NCI-H1105 (cell line): ENCODE measurements at regions not wholly inside any gene's neighbourhood (a gene's known extent, or its start where the extent isn't known, plus 50 kb on each side); places are given as distances from the start of the nearest gene placed in this dataset.

Source experiments
- DNase-seq: peaks from one replicate; lab custom pipeline; 2025; lab: John Stamatoyannopoulos, UW

DNA sequence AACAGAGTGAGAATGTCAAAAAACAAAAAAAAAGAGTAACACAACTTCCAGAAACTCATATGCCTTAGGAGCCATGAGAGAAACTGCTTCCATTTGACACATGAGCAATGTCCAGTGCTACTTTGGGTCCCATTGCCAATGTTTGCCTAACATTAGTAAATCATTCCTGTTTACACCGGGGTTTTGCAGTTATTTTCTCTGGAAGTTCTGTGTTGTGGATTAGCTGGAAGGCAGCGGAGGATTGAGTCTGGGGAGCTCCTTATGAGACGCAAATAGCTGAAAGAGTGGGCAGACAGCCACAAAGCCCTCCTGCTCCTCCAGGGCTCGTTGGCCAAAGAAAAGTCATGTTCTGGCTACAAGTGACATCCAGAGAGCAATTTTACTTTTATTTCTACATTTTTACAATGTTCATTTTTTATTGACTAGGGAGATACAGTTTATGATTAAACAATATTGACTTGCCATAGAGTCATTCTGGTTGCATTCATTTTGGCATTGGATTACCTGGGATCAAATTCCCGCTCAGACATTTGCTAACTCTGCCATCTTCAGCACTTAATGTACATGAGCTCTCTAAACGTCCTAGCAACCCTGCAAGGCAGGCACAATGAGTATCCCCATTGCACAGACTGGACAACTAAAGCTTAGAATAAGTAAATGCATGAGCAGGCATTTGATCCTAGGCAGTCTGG lies 66.4 kb upstream of the GALNT2 start:
- no peak for DNase-seq

GRCh38 chr1:230002164-230002803 lies 64.8 kb upstream of the GALNT2 start:
- DNase-seq: no peak

- no peak for DNase-seq
Observed at GRCh38 chr1:230003409-230003808, 63.6 kb upstream of the GALNT2 start.

GRCh38 chr1:230005040-230005439 lies 62.0 kb upstream of the GALNT2 start:
- DNase-seq: no peak

- no peak for DNase-seq
Observed at GRCh38 chr1:230008721-230009120, 58.3 kb upstream of the GALNT2 start.

DNA sequence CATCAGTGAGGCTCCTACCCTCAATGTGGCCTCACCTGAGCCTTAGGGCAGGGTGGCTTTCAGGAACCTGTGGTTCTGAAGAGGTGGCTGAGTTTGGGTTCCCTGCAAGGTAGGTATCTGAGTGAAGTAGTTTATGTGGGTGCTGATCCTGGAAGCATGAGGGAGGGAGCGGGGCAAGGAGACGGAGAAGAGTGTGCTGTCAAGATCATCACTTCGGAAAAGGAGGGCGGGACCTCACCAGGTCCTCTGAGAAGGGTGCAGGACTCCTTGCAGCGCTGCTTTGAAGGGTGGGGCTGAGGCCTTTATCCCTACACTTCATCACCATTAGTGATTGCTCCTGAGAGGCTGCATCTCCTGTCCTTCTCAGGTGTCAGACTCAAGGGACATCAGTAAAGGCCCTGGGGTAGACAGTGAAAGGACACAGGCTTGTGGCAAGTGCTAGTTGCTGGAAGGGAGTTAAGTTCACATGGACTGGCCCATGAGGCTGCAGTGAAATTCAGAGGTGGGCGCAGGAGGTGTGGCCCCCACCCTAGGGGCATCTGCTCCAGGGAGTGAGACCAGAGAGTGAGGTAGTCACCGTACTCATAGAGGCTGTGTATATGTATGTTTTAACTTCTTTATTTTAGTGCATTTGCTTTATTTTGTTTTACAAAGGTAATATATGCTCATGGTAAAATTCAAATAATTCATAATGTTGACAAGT lies 57.3 kb upstream of the GALNT2 start:
- DNase-seq: no peak

DNA sequence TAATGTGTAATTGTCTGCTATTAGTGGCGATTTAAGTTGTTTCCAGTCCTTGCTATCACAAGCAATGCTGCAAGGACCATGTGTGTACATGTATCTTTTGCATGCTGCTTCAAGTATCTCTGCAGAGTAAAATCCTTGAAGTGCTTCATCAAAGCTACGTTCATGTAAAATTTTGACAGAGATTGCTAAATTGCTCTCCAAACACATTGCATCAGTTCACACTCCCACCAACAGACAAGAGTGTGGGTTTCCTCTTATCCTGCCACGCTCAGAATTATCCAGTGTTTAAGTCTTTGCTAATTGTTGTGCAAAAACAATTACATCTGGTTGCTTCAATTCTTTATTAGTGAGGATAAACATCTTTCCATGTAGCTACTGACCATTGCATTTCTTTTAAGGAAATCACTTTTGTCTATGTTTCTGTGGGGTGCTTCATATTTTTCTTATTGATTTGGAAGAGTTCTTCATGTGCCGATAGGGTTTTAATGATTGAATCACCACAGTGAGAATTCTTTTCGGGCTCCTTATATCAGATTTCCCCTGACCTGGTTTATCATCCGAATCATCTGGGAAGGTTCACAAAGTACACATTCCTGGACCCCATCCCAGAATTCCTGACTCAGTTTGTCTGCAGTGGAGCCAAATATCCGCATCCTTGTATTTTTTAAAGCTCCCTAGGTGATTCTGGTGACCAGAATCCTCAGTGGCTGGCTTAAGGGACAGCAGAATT lies 56.3 kb upstream of the GALNT2 start:
- DNase-seq: no peak

DNA sequence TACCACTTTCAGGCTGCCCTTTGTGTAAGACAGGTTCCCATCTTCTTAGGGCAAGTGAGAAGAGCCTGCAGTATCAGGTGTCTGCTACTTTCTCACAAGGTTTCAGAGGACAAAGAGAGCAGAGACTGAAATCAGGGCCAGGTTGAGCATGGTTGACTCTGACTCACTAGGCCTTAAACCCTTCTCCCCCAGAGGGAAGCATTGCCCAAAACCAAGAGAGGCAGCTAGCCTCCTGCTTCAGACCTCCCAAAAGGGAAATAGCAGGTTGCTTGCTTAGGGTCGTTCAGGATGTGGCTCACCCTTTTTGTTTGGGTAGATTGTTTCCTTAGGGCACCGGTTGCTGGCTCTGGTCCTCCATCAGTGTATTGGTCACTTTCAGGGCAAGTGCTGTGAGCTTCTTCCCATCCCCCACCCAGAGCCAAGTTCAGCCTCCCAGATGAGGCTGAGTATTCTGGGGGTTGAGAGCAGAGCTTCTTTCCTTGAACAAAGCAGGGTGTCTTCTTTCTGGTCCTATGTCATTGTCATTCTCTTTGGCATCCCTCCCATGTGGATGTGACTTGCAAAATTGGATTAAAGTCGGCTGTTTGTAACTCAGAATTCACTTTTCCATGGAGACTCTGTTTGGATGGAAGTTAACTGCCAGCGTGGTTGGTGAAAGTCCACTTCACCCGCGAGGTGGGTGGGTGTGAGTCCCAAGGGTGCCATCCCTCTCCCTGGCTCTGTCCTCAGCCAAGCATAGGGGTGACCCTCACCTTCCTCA lies 55.5 kb upstream of the GALNT2 start:
- DNase-seq: no peak

- DNase-seq: no peak
Observed at GRCh38 chr1:230012093-230012393, 55.0 kb upstream of the GALNT2 start.

DNA sequence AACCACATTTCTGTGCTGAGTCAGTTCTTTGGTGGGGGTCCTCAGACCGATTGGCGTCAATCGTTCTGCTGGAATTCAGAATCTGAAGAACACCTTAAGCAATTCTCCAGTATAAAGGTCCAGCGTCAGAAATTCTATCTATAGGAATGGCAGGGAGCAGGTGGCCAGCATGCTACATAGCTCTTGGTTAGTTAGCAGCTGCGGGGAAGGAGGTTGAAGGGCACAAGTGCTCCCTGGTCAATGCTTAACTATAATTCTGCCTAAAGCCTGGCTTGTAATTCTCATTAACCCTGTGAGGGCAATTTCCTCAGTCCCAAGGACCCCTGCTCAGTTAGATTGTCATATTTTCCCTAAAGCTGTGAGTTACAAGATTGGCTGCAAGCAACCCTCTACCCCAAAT lies 54.3 kb upstream of the GALNT2 start:
- no peak for DNase-seq

- DNase-seq: no peak
Observed at GRCh38 chr1:230016159-230016558, 50.9 kb upstream of the GALNT2 start.
